Upper lobe of left lung (tissue), 4 donors: ENCODE measurements at regions not wholly inside any gene's neighbourhood (a gene's known extent, or its start where the extent isn't known, plus 50 kb on each side); places are given as distances from the start of the nearest gene placed in this dataset.

ENCODE experiments used
- CTCF ChIP-seq, 6 experiments: fragments of 450-650 bp in 4 of 6; fragments of 200-600 bp in 2 of 6; sonication (generic) in 2 of 6; IDR thresholded peaks; one replicate each; pipeline ENCODE4 v1.5.1; 2016 to 2019; ENCODE audit warnings: antibody characterized with exemption in 6 of 6
- POLR2A ChIP-seq, 4 donors: fragments of 450-650 bp; IDR thresholded peaks; one replicate each; pipeline ENCODE4 v1.5.1; 2016 to 2017; ENCODE audit warnings: antibody characterized with exemption in 4 of 4, mild to moderate bottlenecking in 2 of 4
- POLR2AphosphoS5 ChIP-seq, 2 donors: sonication (generic); formaldehyde crosslinking; IDR thresholded peaks; one replicate each; pipeline ENCODE4 v1.5.1; 2017; ENCODE audit warnings: antibody characterized with exemption in 2 of 2

- TF ChIP-seq CTCF (IDR thresholded peaks at IDR 0.05) (no peak), POLR2AphosphoS5 (IDR thresholded peaks at IDR 0.05) (no peak), POLR2A (IDR thresholded peaks at IDR 0.05) (no peak)
These were observed 74.9 kb upstream of the IRF2BP2 start for GRCh38 chr1:234684856-234685255.
